ENCODE measurements at regions not wholly inside any gene's neighbourhood (a gene's known extent, or its start where the extent isn't known, plus 50 kb on each side); places are given as distances from the start of the nearest gene placed in this dataset.

GRCh38 chr2:128402911-128403670 lies 84.4 kb upstream of the HS6ST1 start:
- no peak for DNase-seq

DNA sequence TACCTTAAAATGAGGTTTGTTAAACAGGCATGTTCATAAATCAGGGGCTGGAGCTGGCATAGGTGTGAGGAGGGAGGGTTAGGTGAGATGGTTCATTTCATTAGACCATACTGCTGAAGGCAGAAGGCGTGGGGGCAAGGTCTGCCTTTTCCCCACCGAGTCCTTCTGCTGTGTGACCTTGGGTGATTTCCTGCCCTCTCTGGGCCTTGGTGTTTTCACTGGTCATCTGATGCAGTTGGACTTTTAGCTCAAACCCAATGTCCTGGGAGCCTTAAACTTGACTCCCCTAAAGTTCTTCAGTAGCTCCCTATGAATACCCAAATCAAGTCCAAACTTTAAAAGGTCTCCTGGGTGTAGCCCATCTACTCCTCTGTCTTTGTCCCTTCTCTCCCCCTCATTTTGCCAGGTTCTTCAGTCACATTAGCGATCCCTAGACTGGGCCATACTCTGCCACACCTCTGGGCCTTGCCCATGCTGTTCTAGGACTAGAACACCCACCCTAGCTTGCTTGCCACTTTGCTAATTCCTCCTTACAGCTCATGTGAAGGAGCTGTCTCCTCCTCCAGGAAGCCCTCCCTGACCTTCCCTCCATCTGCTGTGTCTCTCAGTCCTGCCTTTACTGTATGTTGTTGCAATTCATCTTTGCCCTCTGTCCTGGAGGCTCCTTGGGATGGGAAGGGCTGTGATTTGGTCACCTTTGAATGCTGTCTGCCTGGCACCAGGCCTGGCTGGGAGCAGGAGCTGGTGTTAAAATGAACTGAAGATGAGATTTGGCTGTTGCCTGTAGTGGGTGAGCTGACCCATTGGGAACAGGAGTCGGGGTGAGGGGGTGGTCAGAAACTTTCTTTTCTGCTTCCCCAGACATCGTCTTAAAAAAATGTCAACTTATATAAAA lies 85.4 kb upstream of the HS6ST1 start:
- no peak for DNase-seq

DNA sequence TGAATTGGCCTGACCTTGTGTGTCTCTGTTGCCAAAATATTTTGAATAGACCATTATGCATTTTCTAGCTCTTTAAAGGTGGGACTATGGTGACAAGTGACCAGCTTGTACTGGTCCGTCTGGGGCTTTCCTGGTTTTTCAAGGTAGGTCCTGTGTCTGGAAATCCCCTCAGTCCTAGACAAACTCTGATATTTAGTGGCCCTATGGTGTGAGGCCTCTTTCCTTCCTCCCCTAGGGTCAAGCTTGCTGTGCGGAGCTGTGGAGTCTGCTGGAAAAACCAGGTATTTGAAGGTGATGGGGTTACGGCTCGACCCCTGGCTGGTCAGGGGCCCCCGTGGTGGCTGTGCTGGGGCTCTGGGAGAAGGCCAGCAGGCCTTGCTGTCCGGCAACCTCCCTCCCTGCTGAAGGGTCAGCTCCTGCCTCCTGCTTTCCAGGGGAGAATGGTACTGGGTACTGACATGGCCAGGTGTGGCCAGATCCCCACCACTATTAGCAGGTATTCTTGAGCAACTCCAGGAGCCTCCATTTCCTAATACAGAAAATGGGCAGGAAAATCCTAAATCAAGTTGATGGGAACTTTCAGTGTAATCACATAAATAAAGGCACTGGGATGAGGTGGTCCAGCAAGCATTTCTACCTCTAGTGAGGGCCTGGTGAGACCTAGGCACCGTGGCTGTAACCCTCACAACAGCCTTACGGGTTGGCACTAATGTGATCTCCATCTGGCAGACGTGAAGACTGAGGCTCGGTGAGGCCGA lies 86.2 kb upstream of the HS6ST1 start:
- peak; percentile 45 for DNase-seq

- DNase-seq, result peak; percentile 40
These were observed 86.8 kb upstream of the HS6ST1 start for GRCh38 chr2:128405467-128405900.

DNA sequence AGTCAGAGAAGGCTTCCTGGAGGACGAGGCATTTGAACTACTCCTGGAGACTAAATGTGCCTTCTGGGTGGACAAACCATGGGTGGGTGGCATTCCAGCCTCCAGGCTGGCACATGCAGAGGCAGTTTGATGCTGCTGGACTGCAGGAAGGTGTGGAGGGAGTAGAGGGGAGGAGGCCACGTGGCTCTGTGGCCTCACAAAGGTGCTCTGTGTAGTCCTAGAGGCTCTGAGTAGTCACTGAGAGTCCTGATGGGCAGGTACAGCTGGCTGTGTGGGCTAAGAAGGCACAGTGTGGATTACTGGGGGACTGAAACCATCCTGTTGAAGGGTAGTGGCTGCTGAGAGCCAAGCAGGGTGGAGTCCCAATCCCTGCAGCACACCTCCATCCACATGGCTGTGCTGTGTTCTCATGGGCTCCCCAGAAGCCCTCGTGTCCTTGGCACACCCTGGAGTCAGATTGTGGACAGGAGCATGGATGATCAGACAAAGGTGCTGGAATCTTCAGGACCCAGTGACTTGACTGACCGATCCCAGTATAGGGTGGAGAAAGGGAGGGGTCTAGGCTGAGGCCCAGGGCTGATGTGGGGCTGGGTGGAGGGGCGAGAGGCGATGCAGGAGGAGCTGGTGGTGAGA lies 87.4 kb upstream of the HS6ST1 start:
- peak; percentile 26 for DNase-seq

- DNase-seq, result peak; percentile 42
These were observed 88.3 kb upstream of the HS6ST1 start for GRCh38 chr2:128406736-128407554.

DNA sequence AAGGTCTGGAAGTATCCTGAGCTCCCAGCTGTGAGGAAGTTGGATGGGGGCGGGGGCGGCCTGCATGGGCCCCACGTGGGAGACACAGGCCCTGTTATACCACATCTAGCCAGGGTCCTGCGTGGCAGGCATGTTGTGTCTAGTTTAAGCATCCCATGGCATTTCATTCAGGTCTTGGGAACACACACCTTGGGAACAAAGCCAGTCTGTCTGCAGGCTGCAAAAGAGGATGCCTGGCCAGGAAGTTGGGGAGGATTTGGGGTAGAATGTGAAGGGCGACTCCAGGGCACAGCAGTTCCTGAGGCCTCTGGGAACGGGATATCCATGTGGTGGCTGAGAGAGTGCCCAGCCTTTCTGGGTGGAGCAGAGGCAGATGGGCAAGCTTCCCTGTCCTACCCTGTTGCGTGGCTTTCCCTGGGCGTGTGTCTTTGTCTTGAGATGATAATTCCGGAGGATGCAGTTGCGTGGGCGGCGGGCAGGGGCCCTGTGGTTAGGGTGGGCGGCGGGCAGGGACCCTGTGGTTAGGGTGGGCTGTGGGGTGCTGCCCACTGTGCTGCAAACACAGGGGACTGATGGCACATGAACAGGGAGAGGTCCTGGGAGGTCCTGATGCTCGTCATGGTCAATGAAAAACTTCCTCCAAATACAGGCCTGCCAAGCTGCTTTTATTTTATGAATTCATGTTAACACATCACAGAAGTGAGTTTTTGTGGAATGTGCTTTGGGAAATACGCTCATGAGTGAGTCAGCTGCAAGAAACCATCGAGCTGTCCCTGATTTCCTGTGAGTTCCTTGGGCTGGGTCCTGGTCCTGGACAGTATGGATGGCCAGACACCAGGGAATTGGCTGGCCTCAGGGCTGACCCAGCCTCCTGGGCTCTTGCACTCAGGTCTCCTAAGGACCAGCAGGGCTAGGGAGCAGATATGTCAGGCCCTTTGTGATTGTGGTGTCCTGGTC lies 90.0 kb upstream of the HS6ST1 start:
- DNase-seq, result peak; percentile 37

DNA sequence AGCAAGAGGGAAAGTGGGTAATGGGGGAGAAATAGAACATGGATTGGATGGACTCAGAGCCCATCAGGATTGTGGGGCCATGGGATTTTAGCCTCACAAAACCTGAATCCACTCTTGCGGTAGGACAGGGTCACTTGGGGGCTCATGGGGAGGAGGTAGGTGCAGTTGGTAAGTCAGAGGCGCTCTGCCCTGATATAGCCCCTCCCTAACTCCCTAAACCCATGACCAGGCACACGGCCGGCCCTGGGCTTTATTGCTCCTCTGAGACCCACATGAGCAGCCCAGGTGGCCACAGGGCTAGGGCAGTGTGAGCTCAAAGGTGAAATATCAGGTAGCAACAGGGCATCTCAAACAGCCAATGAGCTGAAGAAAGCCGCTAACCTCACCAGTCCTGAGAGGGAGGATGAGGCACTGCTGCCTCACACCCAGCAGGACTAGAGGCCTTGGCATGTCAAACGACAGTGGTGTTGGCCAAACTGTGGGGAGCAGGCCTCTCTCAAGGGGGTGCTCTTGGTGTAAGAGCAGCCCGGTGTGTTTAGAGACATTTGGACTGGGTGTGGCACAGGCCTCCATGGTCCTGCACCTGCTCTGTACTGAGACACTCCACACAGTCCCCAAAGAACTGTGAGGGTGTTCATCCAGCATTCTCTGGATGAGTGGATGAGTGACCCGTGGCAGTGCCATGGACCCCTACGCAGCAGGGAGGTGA lies 90.8 kb upstream of the HS6ST1 start:
- DNase-seq, result no peak

DNA sequence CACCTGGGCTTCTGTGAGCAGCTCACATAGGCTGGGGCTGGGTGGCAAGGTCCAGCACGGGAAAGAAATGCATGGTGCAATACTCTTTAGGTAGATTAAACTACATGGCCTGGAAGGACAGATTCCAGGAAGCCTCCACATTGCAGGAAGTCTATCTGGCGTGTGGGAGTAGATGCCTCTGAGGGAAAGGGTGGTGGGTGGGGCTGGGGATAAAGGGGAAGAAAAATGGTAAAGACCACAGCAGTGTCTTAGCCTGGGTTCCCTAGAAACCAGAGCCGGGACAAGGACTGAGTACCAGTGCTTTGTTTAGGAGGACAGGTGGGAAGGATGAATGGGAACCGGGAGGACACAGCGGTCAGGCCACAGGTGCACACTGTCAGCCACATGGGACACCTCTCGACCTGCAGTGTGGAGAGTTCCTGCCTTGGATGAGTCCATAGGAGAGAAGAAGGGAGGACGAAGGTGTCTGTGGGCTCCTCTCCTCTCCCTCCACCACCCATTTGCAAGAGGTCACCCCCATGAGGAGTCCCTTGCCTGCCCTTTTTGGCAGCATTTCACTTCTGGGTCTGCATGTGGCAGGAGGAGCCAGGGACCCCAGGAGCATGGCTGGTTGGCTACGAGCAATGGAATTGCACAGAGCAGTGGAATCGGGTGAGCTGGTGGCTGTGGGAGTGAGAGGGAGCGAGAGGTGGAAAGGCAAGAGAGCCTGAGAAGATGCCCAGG lies 91.5 kb upstream of the HS6ST1 start:
- DNase-seq, result peak; percentile 17

- DNase-seq, result peak; percentile 28
These were observed 92.1 kb upstream of the HS6ST1 start for GRCh38 chr2:128410758-128411215.

DNA sequence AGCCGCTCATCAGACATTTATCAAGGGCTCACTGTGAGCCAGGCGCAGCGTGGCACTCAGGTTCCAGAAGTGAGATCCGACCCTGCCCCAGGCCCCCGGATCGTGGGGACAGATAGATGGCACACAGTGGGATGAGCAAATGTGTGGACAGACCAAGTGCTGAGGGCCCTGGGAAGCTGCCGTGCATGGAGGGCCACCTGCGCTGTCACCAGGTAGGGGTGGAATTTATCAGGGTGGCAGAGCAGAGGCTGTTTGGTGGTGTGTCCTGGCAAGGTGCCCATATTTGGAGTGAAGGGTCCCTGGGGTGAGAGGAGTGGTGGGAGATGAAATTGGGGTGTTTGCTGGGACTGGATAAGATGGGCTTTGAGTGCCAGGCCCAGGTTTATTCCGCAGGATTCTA lies 92.8 kb upstream of the HS6ST1 start:
- DNase-seq, result peak; percentile 21

- DNase-seq, result peak; percentile 41
These were observed 93.7 kb upstream of the HS6ST1 start for GRCh38 chr2:128412181-128412871.

- DNase-seq, result peak; percentile 19
These were observed 94.5 kb upstream of the HS6ST1 start for GRCh38 chr2:128413014-128413717.

DNA sequence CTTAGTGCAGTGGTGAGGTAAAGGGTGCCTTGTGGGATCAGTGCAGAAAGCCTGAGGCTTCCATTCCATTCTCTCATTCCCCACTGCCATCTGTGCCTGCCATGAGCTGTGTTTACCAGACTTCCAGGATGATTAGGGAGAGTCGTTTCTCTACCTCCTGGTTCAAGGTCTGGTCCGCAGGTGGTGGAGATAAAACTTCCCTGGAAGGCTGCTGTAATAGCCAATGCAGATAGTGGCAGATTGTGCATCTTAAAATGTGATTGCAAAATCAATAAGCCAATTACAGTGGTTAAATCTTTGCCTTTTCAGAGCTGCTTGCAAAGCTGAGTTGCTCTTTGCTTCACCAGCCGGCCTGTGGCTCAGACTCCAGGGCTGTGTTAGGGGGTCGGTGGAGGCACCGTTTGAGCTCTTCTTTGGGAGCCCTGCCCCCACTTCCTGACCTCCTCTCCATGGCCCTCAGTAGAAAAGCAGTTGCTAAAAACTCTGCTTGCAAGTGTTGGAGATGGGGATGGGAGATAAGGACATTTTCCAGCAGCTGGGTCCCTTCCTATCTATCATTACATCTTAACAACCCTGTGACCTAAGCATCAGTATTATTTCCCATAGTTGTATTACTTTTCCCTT lies 95.2 kb upstream of the HS6ST1 start:
- peak; percentile 32 for DNase-seq

DNA sequence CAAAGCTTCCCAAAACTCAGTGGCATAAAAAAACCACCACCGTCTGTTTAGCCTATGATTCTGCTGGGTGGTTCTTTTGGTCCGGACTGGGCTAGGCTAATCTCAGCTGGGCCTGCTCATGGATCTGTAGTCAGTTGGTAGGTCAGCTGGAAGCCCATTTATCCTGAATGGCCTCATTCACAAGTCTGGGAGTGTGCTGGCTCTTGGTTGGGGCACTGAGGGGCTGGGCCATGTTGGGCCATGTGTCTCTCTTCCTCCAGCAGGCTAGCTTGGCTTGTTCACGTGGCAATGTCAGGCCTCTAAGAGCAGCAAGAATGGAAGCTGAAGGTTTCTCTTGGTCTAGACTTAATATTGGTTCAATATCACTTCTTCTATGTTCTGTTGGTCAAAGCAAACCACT lies 95.7 kb upstream of the HS6ST1 start:
- peak; percentile 21 for DNase-seq

DNA sequence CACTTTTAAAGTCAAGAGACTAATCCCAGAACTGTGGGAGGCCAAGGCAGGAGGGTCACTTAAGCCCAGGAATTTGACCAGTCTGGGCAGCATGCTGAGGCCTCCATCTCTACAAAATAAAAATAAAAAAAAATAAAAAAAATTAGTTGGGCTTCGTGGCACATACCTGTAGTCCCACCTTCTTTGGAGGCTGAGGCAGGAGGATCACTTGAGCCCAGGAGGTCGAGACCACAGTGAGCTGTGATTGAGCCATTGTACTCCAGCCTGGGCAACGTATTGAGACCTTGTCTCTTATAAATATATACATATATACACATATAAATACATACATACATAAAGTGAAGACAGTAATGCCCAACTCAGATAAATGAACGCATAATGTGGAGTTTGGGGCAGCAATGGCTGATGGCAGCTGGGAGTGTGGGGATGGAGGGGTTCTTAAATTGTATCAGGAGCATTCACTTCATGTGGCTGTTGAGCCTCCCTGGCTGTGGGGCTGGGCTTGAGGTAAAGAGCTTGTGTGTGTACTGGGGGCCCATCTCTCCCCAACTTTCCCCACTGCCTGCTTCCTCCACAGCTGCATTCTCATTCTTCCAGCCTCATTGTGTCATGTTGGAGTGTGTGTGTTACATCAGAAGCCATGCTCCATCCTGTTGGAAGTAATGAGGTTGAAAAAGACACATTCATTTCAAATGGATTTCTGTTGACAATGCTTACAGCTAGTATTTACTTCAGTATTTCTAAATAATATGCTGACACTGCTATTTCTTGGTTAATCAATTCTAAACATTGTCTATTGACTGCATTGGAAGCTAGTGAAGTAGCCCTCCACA lies 96.5 kb upstream of the HS6ST1 start:
- DNase-seq, result peak; percentile 37

DNA sequence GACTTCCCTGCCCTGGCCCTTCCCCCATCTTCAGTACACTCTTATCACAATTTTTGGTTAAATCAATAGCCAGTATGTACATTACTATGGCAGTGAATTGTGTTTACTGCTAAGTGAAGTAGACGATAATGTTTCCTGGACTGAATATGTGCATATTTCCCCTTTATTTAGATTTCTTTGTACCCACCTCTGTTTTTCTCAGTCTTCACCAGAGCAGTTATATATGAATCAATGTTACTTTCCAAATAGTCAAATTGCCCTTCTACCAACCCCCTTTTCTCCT lies 97.1 kb upstream of the HS6ST1 start:
- DNase-seq, result no peak

Data from activated CD8-positive, alpha-beta memory T cell treated with anti-CD3 and anti-CD28 coated beads for 24 hours (primary cell).